ENCODE measurements at regions not wholly inside any gene's neighbourhood (a gene's known extent, or its start where the extent isn't known, plus 50 kb on each side); places are given as distances from the start of the nearest gene placed in this dataset.

DNA sequence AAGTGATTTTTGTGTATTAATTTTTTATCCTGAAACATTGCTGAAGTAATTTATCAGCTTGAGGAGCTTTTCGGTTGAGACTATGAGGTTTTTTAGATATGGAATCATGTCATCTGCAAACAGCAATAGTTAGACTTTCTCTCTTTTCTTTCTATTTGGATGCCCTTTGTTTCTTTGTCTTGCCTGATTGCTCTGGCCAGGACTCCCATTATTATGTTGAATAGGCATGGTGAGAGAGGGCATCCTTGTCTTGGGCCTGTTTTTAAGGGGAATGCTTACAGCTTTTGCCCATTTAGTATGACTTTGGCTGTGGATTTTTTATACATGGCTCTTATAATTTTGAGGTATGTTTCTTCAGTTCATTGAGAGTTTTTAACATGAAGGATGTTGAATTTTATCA is 207.6 kb upstream of the DEFB112 start:
- DNase-seq (ENCODE audit: low spot score), result no peak
- no peak overlapping the region for H3K27ac ChIP-seq
- no peak overlapping the region for H3K4me3 ChIP-seq
- TF ChIP-seq, protein P1, sequence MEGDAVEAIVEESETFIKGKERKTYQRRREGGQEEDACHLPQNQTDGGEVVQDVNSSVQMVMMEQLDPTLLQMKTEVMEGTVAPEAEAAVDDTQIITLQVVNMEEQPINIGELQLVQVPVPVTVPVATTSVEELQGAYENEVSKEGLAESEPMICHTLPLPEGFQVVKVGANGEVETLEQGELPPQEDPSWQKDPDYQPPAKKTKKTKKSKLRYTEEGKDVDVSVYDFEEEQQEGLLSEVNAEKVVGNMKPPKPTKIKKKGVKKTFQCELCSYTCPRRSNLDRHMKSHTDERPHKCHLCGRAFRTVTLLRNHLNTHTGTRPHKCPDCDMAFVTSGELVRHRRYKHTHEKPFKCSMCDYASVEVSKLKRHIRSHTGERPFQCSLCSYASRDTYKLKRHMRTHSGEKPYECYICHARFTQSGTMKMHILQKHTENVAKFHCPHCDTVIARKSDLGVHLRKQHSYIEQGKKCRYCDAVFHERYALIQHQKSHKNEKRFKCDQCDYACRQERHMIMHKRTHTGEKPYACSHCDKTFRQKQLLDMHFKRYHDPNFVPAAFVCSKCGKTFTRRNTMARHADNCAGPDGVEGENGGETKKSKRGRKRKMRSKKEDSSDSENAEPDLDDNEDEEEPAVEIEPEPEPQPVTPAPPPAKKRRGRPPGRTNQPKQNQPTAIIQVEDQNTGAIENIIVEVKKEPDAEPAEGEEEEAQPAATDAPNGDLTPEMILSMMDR (IDR thresholded peaks at IDR 0.05), result no peak

DNA sequence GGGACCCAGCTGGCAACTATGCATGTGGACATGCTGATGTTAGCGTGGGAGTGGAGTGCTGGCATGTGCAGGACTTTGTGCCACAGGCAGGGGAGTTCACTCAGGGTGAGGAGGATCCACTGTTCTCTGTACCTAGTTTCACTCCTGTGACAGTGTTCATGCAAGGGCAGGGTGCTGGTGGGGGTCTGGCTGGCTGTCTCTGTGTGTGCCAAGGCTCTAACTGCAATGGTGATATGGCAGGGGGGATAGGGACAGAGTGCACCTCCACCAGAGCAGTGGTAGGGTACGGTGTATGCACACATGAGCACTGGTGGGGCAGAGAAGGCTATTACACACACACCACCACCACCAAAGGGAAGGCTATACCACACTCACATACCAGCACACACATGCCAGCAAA is 210.2 kb upstream of the DEFB112 start:
- DNase-seq (ENCODE audit: low spot score), result no peak
- Histone ChIP-seq H3K4me3 (no peak overlapping the region), H3K27ac (no peak overlapping the region)
- TF ChIP-seq, protein P1 (IDR thresholded peaks at IDR 0.05), result no peak

DNA sequence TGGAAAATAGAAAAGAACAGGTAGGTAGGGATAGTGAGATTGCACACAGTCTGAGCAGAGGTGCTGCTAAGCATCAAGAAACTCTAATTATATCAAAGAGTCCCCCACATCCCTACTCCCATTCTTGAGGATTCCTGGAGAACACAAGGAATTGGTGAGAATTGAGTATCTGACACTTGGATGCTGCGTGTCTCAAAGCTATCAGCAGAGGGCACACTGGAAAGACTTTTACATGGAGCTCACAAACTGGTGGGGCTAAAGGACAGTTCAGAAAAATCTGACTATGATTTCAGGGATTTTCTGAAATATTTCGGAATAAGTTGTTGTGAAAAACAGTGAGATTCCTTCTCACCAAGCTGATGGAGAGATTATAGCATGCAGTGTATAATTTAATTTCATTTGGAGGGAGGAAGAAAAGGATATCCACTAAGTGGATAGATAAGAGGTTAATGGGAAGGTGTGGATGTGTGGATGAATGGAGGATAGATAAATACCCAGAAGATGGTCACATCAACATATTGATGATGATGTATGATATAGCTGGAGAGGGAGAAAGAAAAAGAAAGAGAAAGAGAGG is 215.4 kb upstream of the DEFB112 start:
- Histone ChIP-seq H3K27ac (no peak overlapping the region), H3K4me3 (no peak overlapping the region)
- TF ChIP-seq, protein P1 (IDR thresholded peaks at IDR 0.05), result no peak
- no peak for DNase-seq (ENCODE audit: low spot score)

DNA sequence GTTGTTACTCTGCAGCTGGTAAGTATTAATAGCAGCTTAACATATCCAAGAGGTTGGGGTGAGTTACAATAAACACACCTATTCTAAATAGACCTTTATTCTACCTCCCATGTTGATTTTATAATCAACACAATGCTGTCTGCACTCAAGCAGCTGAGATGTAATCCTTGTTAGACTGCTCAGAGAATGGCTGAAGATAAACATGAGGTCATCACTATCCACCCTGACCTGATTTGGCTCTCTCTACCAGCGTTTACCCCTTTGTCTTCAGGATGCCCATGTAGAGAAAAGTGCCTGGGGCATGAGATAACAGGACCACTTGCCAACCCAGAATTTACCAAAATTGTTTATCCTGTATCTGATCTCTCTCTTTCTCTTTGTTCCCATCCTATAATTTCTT is 220.7 kb upstream of the DEFB112 start:
- no peak overlapping the region for H3K4me3 ChIP-seq
- DNase-seq (ENCODE audit: low spot score), result no peak
- no peak overlapping the region for H3K27ac ChIP-seq
- TF ChIP-seq, protein P1 (IDR thresholded peaks at IDR 0.05), result no peak

DNA sequence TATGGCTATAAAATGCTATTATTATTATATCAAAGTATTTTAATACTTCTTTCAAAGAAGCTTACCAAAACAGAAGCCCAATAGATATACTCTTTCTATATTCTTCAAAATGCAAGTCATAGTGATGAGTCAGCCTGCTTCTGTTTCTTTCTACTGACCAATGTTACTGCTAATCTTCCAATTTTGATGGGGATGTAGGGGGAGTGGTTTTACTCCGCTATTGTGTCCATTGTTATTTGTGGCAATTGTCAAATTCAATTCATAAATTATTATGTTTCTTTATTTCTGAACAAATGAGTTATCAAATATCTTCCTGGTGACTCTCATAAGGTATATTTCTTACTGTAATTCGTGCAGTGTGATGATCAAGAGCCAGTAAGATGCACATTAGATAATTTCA is 221.5 kb upstream of the DEFB112 start:
- TF ChIP-seq, protein P1 (IDR thresholded peaks at IDR 0.05), result no peak
- H3K4me3 ChIP-seq, result no peak overlapping the region
- no peak for DNase-seq (ENCODE audit: low spot score)
- no peak overlapping the region for H3K27ac ChIP-seq

DNA sequence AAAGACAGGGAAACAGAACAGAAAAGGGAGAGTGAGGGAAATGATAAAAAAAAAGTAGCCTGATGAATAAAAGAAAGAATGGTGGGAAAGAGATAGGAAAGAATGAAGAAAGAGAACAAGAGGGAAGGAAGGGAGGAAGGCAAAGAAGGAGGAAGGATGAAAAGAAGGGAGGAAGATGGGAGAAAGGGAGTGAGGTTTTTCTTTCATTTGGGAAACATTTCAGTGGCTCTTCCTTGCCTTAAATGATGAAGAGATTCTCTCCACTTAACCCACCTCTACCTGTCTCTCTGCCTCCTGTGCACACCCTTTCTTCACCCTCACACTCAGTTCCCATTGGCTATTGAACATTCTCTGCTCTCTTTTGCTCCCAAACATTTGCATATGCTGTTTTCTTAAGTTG is 222.1 kb upstream of the DEFB112 start:
- TF ChIP-seq, protein P1 (IDR thresholded peaks at IDR 0.05), result no peak
- no peak overlapping the region for H3K27ac ChIP-seq
- H3K4me3 ChIP-seq, result no peak overlapping the region
- DNase-seq (ENCODE audit: low spot score), result no peak

DNA sequence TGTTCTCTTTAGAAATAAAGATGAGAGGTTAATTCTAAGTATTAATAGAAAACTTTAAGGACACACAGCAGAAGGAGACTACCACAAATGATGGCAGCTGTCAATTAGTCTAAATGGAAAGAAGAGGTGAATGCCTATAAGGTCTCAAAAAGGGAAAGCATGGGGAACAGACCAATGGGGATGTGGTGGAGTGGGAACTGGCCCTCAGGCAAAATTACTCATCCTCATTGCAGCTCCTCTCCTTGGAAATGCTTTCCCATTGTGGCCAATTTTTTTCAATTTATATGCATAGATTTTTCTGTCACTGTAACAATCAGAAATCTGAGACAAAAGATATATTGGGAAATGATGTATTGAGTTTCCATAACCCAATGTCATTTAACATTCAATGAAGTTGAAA is 222.9 kb upstream of the DEFB112 start:
- Histone ChIP-seq H3K4me3 (no peak overlapping the region), H3K27ac (no peak overlapping the region)
- no peak for DNase-seq (ENCODE audit: low spot score)
- TF ChIP-seq, protein P1 (IDR thresholded peaks at IDR 0.05), result no peak
